OCI-LY3 (cell line): ENCODE measurements at regions not wholly inside any gene's neighbourhood (a gene's known extent, or its start where the extent isn't known, plus 50 kb on each side); places are given as distances from the start of the nearest gene placed in this dataset.

Experiments
- H2AFZ ChIP-seq: fragments of 200-600, 300-600 bp; shearing (Covaris generic); 2 replicates; pipeline ENCODE4 v1.6.0; 2014; ENCODE audit warnings: antibody characterized with exemption, low read depth, low read length
- H3K27ac ChIP-seq: fragments of 200-600, 300-600 bp; sonication (generic); 2 replicates; pipeline ENCODE4 v1.5.1; 2014; ENCODE audit warnings: mild to moderate bottlenecking, low read length, moderate library complexity, mixed read lengths
- H3K27me3 ChIP-seq: fragments of 200-600, 300-600 bp; sonication (generic); 2 replicates; pipeline ENCODE4 v1.6.1; 2014; ENCODE audit warnings: low read depth, low read length, mixed read lengths
- H3K36me3 ChIP-seq: fragments of 200-600, 300-600 bp; sonication (generic); replicated peaks from 2 replicates; pipeline ENCODE3; 2014; ENCODE audit warnings: low read depth, low read length, mixed read lengths
- H3K4me1 ChIP-seq: fragments of 300-600, 200-600 bp; sonication (generic); 2 replicates; pipeline ENCODE4 v1.6.1; 2014; ENCODE audit warnings: low read length, mixed read lengths
- H3K4me2 ChIP-seq: fragments of 200-600, 300-600 bp; sonication (generic); 2 replicates; pipeline ENCODE4 v1.6.1; 2014; ENCODE audit warnings: low read length, mixed read lengths
- H3K4me3 ChIP-seq: fragments of 300-600, 200-600 bp; sonication (generic); 2 replicates; pipeline ENCODE4 v1.5.1; 2014; ENCODE audit warnings: antibody characterized with exemption, mild to moderate bottlenecking, low read length, moderate library complexity
- H3K79me2 ChIP-seq: fragments of 300-600, 200-600 bp; shearing (Covaris generic); 2 replicates; pipeline ENCODE4 v1.6.1; 2014; ENCODE audit warnings: mild to moderate bottlenecking, low read length, mixed read lengths
- H3K9ac ChIP-seq: fragments of 300-600, 200-600 bp; shearing (Covaris generic); 2 replicates; pipeline ENCODE4 v1.6.0; 2014; ENCODE audit warnings: mild to moderate bottlenecking, low read length, moderate library complexity
- H3K9me3 ChIP-seq: fragments of 200-600, 300-600 bp; shearing (Covaris generic); 2 replicates; pipeline ENCODE4 v1.6.1; 2014; ENCODE audit warnings: low read length, mixed read lengths; ENCODE audit not compliant: insufficient read depth
- H4K20me1 ChIP-seq: fragments of 200-600, 300-600 bp; sonication (generic); 2 replicates; pipeline ENCODE4 v1.6.1; 2016; ENCODE audit warnings: low read length, mixed read lengths; ENCODE audit not compliant: insufficient read depth
- CTCF ChIP-seq: fragments of 200-600, 300-600 bp; sonication (generic); IDR thresholded peaks from 2 replicates; pipeline ENCODE4 v1.5.1; 2014; ENCODE audit warnings: antibody characterized with exemption, low read length, low read depth
- EZH2phosphoT487 ChIP-seq: fragments of 200-600 bp; shearing (Covaris generic); IDR thresholded peaks from 2 replicates; pipeline ENCODE4 v1.6.1; 2018; ENCODE audit warnings: antibody characterized with exemption, mixed run types, low read depth

GRCh38 chrY:21600170-21600569 lies 65.5 kb downstream of the RBMY1A1 start:
- H3K79me2 ChIP-seq: no peaks in the 10 kb centered on the region
- no peaks in the 10 kb centered on the region for H3K36me3 ChIP-seq
- H3K4me3 ChIP-seq: no peak overlapping the region
- no peak overlapping the region for H2AFZ ChIP-seq
- peaks cover 2% of the 10 kb centered on the region; the same call in 1 of the 2 replicates for H3K4me1 ChIP-seq
- H4K20me1 ChIP-seq: no peaks in the 10 kb centered on the region
- no peak overlapping the region for H3K9ac ChIP-seq
- no peaks in the 10 kb centered on the region for H3K27me3 ChIP-seq
- TF ChIP-seq CTCF: no peak
- TF ChIP-seq EZH2phosphoT487: no peak
- H3K9me3 ChIP-seq: no peaks in the 10 kb centered on the region
- H3K27ac ChIP-seq: no peak overlapping the region
- no peak overlapping the region for H3K4me2 ChIP-seq

GRCh38 chrY:21601524-21601923 lies 66.8 kb downstream of the RBMY1A1 start:
- H3K36me3 ChIP-seq: no peaks in the 10 kb centered on the region
- TF ChIP-seq CTCF (no peak), EZH2phosphoT487 (no peak)

GRCh38 chrY:21602590-21602989 lies 67.9 kb downstream of the RBMY1A1 start:
- no peak for TF ChIP-seq CTCF
- TF ChIP-seq EZH2phosphoT487: no peak
- no peaks in the 10 kb centered on the region for H3K36me3 ChIP-seq
- no peak overlapping the region for H3K4me2 ChIP-seq
- no peaks in the 10 kb centered on the region for H3K9me3 ChIP-seq
- H3K4me1 ChIP-seq: peaks cover 2% of the 10 kb centered on the region; the same call in 1 of the 2 replicates
- H3K4me3 ChIP-seq: no peak overlapping the region
- H2AFZ ChIP-seq: no peak overlapping the region
- no peaks in the 10 kb centered on the region for H3K79me2 ChIP-seq
- H4K20me1 ChIP-seq: no peaks in the 10 kb centered on the region
- no peak overlapping the region for H3K9ac ChIP-seq
- H3K27me3 ChIP-seq: no peaks in the 10 kb centered on the region
- no peak overlapping the region for H3K27ac ChIP-seq

More at GRCh38 chrY:21601524-21601923, 66.8 kb downstream of the RBMY1A1 start:
- no peak overlapping the region for H3K4me3 ChIP-seq
- no peaks in the 10 kb centered on the region for H3K27me3 ChIP-seq
- no peak overlapping the region for H3K27ac ChIP-seq
- no peaks in the 10 kb centered on the region for H3K9me3 ChIP-seq
- H3K4me1 ChIP-seq: peaks cover 2% of the 10 kb centered on the region; the same call in 1 of the 2 replicates
- H4K20me1 ChIP-seq: no peaks in the 10 kb centered on the region
- H3K79me2 ChIP-seq: no peaks in the 10 kb centered on the region
- H3K4me2 ChIP-seq: no peak overlapping the region
- H3K9ac ChIP-seq: no peak overlapping the region
- no peak overlapping the region for H2AFZ ChIP-seq

- Histone ChIP-seq H3K36me3 (no peaks in the 10 kb centered on the region), H3K9me3 (no peaks in the 10 kb centered on the region)
- TF ChIP-seq CTCF (no peak), EZH2phosphoT487 (no peak)
These were observed 101.5 kb downstream of the RBMY1A1 start for GRCh38 chrY:21636137-21636536.

More at GRCh38 chrY:21636137-21636536, 101.5 kb downstream of the RBMY1A1 start:
- no peaks in the 10 kb centered on the region for H4K20me1 ChIP-seq
- no peak overlapping the region for H3K4me2 ChIP-seq
- no peak overlapping the region for H3K9ac ChIP-seq
- H3K4me1 ChIP-seq: no peaks in the 10 kb centered on the region
- H2AFZ ChIP-seq: no peak overlapping the region
- H3K79me2 ChIP-seq: no peaks in the 10 kb centered on the region
- H3K4me3 ChIP-seq: no peak overlapping the region
- no peak overlapping the region for H3K27ac ChIP-seq
- no peaks in the 10 kb centered on the region for H3K27me3 ChIP-seq
